ENCODE measurements at regions not wholly inside any gene's neighbourhood (a gene's known extent, or its start where the extent isn't known, plus 50 kb on each side); places are given as distances from the start of the nearest gene placed in this dataset.

DNA sequence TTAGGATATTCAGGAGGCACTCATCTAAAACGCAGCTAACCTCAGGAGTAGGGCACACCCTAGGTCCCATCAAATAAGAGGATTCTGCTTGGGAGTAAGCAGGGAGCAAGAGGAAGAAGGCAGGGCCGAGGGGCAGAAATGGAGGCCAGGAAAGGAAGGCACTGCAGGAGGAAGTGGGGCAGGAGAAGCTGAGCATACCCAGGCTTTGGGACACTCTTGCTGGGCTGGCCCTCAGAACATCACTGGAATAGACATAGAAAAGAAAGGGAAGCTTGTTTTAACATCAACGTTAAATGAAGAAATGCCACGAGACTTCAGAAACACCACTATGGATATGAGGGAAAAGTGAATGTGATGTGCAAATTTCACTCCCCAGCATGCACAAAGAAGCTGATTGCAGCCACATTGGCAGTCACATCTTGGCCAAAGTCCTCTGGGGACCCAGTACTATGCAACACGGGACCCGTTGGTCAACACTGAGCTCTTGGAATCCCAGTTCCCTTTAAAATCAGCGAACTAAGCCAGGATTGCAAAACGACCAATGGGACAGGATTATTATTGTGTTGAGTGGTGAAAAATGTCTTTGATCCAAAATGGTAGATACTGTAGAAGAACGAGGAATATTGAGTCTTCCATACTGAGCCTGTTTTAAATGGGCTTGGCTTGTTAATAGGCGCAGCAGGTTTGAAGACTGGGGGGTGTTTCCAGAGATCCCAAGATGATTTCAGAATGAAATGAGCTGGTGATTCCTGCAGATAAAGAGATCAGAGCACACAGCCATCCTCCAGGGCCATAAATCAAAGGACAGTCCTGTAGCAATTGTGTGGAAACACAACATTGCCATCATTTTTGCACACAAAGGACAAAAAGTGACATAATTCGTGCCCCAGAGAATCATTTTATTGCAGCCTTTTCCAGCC, 152.4 kb downstream of the TOMM20 start:
- DNase-seq (ENCODE audit: low read depth, low spot score): no peak

DNA sequence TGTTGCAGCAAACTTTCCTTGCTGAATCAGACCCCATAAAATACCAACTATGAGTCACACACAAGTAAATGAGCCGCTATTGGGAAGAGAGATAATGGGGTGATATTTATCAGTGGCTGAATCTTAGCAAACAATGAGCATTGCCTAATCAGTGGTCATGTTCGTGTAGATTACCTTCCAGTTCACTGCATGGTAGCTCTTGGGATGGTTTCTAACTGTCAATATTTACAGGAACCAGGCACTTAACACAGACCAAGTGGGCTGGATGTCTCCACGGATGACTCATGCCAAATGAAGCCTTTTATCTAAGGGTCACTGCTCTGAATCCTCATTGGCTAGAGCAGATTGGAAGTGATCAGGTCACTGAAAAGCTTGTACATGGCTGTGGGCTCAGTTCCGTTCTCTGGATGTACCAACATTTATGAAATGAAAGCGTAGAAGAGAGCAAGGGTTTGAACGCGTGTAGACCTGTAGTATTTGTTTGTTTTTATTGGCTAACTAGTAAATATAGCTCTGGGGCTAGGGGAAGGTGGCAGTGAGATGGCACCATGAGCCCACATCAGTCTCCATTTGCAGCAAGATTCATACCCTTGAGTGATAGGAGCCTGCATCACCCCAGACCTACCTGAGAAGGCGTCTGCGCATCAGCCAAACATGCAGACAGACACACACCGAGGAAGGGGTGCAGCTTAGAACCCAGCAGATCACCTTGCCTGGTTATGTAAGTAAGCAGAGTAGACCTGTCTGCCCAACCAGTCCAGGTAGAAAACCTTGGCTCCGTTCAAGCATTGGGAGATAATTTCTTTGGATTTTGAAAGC, 153.3 kb downstream of the TOMM20 start:
- DNase-seq (ENCODE audit: low read depth, low spot score): no peak

GRCh38 chr1:234973426-234974250, 155.0 kb downstream of the TOMM20 start:
- no peak for DNase-seq (ENCODE audit: low read depth, low spot score)

DNA sequence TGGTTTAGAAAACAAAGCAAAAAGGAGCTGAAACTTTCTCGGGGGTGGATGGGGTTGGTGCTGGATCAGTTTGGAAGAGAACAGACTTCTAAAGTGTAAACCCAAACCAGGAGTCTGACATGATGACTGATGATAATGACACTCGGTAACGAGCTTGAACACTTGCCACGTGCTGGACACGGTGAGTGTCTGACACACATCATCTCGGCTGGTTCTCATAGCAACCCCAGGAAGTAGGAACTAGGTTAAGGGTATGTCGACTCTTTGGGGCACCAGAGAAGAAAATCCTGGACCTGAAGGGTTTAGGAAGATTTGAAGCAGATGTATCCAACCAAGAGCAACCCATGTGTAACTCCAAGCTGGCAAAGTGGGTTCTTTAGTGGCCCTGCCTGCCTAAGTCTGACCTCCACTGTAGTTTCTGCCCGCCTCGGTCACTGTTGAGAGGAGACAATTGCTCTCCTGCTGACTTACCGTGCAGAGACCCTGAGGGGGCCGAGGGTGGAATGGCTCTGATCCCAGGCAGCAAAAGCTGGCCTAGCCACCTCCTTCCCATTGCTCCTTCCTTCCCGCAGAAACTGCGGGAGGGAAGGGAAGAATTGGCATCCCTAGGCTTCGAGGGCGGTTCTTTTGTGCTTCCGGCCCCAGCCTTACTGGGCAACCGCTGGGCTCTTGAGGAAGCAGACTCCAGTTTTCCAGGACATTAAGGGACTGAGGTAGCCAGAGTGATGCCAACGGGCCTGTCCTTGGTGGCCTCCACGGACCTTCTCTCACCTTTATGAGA, 156.0 kb downstream of the TOMM20 start:
- no peak for DNase-seq (ENCODE audit: low read depth, low spot score)

GRCh38 chr1:234971586-234972297, 156.9 kb downstream of the TOMM20 start:
- no peak for DNase-seq (ENCODE audit: low read depth, low spot score)

DNA sequence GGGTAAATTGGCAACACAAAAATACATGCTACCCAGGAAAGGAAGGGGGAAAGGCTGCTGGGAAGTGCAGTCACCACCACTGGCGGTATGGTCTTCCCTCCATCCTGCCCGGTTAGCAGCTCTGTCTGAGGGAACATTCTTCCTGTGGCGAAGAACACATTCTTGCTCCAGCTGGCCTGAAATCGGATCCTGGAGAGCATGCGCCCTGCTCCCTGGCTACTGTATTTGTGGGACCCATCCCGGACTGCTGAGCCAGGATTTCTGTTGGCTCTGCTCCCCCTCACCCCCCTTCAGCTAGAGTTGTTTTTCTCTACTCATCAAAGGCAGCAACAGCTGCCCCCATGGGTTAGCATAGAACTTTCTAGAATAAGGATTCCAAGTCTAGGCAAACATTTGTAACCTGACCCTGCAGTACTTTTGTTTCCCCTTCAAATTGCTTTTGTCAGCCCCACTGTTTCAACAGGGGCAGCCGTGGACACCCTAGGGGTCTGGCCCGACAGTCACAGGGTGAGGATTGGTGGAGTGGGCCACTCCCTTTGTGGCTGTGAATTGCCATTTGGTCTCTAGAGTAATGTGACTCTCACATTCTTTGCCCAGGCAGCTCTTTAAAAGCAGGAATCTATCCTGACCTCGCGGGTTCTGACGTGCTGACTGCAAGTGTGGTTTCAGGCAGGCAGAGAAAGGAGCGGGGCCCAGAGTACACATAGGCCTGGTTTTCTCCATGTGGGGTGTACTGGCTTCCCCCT, 157.7 kb downstream of the TOMM20 start:
- DNase-seq (ENCODE audit: low read depth, low spot score): no peak

DNA sequence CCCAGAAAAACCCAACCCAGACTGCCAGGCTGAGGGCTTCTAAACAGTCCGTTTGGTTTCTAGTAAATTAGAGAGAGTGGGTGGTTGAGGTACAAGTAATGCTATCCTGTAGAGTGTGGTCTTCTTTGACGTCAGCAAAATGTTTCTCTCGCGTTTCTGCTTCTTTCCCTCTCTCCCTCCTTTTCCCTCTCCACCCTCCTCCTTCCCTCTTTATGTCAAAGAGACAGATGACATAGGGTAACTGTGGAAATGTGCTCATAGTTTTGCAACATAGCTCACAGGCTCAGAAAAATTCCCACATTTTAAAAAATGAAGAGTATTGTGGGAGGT, 158.3 kb downstream of the TOMM20 start:
- no peak for DNase-seq (ENCODE audit: low read depth, low spot score)

DNA sequence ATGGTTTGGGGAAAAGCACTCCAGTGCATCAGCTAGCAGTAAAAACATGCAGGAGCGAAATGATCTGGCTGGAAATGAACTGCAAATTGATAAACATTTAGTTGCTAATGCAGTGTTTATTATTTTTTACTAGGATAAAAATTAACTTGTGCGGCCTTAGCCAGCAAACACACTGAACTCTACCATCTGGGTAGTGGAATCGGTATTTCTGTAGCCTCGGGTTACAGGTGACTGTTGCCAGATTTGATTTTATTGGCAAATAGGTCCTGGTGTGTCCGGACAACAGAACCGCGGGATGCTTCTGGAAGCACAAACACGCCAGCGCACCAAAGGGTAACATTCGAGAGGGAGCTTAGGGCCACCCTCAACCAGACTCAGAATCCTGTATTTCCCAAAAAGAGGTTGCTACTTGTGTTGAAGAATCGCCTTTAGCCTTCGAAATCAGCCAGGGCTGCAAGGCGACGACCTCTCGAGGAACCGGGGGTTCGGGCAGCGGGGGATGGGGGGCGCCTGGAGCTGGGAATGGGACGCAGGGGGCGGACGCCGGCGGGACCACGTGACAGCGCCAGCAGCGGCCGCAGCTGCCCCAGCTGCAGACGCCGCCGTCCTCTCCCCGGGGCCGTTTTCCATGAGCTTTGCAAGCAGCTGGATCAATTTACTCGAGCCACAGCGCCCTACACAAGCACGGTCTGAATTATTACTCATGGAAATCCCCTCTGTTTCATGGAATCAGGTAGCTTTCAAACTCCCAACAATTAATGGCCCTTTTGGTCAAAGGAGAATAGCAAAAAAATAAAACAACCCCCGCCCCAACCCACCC, 158.8 kb downstream of the TOMM20 start:
- DNase-seq (ENCODE audit: low read depth, low spot score): no peak

- DNase-seq (ENCODE audit: low read depth, low spot score): no peak
Measured at GRCh38 chr1:234969011-234969441, 159.6 kb downstream of the TOMM20 start.

DNA sequence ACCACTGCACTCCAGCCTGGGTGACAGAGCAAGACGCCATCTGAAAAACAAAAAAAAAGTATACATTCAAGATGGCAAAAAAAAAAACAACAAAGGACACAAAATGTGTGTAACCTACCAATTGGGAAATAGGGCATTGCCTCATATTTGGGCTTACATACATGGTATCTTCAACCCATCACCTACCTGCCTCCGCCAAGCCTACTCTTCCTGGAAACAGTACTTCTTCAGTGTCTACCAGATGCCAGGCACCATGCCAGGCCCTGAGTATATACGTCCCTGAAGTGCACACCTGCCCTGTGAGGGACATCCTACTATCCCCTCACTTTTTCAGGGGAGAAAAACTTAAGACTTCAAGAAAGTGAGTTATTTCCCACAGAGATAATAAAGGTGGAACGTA, 160.2 kb downstream of the TOMM20 start:
- DNase-seq (ENCODE audit: low read depth, low spot score): no peak

DNA sequence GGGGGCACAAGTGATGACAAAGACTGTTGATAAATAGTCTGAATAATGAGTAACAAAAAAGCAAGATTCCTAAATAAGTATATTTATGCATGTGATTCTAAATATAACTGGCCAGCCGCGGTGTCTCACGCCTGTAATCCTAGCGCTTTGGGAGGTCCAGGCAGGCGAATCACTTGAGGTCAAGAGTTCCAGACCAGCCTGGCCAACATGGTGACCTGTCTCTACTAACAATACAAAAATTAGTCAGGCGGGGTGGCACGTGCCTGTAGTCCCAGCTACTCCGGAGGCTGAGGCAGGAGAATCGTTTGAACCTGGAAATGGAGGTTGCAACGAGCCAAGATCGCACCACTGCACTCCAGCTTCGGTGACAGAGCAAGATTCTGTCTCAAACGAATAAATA, 161.5 kb downstream of the TOMM20 start:
- no peak for DNase-seq (ENCODE audit: low read depth, low spot score)

DNA sequence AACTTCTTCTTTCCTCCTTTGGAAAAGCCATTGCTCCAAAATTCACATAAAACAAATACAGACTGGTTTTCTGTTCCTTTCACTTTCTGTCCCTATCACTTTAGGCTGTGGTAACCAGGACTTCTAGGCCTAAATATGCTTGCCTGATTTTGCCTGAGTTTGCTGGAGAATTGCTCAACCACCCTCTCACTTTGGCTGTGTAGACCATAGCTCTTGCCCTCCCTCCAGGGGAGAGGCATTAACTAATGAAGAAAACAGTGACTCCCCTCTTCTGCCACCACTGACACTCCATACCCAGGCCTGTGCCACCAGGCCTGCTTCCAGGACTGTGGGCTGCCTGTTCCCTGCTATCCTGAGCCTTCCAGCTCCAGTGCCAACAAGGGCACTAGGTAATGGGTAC, 163.5 kb downstream of the TOMM20 start:
- DNase-seq (ENCODE audit: low read depth, low spot score): no peak

- no peak for DNase-seq (ENCODE audit: low read depth, low spot score)
Measured at GRCh38 chr1:234963904-234964702, 164.5 kb downstream of the TOMM20 start.

DNA sequence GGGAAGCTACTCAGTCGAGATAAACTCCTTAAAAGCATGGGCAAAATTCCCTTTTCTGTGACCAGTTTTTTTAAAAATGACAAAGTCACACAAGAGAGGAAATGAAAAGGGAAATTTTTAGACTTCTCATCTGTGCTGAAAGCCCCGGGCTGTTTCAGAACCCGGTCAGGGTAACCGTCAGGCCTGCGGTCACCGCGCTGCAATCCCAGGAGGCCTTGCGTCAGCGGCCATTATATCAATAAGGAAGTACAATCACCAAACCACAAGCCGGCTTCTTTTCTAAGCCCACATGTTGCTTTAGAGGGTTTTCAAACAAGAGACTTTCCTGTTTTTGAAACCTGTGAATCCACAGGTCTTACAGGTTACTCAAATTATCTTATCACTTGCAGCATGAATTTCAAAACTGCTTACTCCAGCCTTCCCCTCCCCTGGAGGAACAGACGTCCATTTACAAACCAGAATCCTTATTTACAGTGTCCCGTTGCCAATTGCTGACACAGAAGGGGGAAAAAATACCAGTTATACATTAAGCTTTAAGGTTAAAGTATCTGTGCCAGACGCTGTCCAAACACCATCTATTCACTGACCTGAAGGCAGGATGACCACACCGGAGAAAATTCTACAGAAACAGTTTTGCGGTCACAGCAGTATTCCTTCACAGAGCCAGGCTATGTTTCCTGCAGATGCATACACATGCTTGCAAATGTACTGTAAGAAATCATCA, 165.3 kb downstream of the TOMM20 start:
- peak; percentile 70 for DNase-seq (ENCODE audit: low read depth, low spot score)

DNA sequence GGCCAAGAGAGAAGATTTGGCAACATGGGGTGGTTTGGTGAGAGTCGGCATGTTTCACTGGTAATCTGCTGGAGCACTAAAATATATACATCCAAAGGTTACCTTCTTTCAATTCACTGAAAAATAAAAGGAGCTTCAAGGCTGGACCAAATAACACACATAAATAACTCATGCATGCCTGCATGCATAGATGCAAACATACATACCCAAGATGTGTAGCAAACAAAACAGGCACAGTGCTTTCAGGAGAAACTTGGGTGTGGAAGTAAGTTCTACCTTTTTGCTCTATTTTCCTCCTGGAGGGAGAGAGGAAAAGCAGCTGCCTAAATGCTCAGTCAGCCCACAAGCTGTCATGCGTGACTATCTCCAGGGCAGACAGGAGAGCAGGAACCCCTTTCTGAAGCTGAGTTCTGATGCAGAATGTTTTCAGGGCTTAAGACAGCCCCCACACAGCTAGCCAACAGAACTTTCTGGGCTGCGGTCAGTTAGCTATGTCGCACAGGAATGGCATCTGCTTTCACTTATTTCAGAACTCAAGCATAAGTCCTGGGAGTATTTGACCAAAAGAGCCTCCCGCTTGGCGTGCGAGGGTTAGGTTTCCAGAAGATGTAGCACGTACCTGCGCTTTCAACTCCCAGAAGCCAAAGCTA, 166.2 kb downstream of the TOMM20 start:
- no peak for DNase-seq (ENCODE audit: low read depth, low spot score)

DNA sequence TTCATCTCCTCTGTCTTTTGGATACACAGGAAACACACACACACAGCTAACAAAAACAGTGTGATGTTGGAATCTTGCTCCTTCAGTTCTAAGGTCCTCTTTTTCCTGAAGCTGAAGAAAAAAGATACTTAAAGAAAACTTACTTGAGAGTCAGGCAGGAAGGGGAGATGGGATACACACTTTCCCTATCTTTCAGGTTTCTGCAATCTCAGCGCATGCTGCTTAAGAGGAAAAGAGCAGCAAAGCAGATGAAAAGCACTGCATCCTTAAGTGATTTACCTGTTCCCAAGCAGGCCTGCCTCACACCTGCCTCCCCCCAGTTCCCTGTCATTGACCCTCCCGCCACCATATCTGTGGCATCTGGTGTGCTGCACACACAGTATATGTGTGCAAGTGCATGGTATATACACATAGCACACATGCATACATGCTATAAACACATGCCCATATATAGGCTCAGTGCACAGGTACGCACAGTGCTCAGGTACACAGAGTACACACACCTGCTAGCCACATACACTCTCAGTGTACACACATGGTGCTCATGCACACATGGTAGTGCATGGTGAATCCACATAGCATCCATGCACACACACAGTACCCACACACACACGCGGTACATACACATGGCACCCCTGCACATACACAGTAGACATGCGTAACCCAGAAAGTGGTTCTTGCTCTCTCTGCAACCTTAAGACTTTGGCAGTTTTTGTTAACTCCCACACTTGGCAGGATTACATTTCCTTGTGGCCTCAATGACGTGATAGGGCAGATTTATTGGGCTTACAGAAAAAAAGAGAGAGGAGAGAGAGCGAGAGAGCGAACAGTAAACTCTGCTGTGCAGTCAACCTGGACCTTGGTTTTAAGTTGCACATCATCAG, 166.9 kb downstream of the TOMM20 start:
- no peak for DNase-seq (ENCODE audit: low read depth, low spot score)

All from activated CD4-positive, CD25-positive, alpha-beta regulatory T cell treated with anti-CD3 and anti-CD28 coated beads, Interleukin-2, amount 50 U/mL, for 16 hours (primary cell).